Panc1 (cell line): ENCODE measurements at regions not wholly inside any gene's neighbourhood (a gene's known extent, or its start where the extent isn't known, plus 50 kb on each side); places are given as distances from the start of the nearest gene placed in this dataset.

Experiments
- ATAC-seq: fragments of 200-7000 bp; cut with Tn5 transposase; 2 replicates; pipeline ENCODE4 v1.9.1; 2020; ENCODE audit warnings: mild to moderate bottlenecking, moderate library complexity
- BruUV-seq: library from RNA; stranded (reverse); fragments of 400-500 nt; replicated peaks from 2 replicates; lab custom pipeline; 2021; lab: Mats Ljungman, UMichigan
- CTCF ChIA-PET: fragments of 300-600 bp; sonication (Branson Sonifier 250); formaldehyde crosslinking; loops from one replicate; lab custom pipeline; 2022; ENCODE audit warnings: antibody characterized with exemption; lab: Charles Lee
- POLR2A ChIA-PET: fragments of 300-600 bp; sonication (Branson Sonifier 250); formaldehyde crosslinking; loops from one replicate; lab custom pipeline; 2022; ENCODE audit warnings: antibody characterized with exemption; lab: Charles Lee
- DNase-seq: peaks from one replicate; pipeline ENCODE4 v3.0.0-alpha.2; 2010; ENCODE audit warnings: low read depth, low spot score
- H3K27ac ChIP-seq: 2 replicates; pipeline ENCODE4 v1.5.1; 2011; ENCODE audit warnings: mild to moderate bottlenecking, low read length, inconsistent platforms
- H3K27me3 ChIP-seq: fragments of 200-500 bp; sonication (Bioruptor generic); 2 replicates; pipeline ENCODE4 v1.6.0; 2014; ENCODE audit warnings: low read length, inconsistent platforms; ENCODE audit not compliant: control insufficient read depth, insufficient read depth
- H3K36me3 ChIP-seq: fragments of 200-500 bp; sonication (Bioruptor generic); 2 replicates; pipeline ENCODE4 v1.5.1; 2014; ENCODE audit warnings: inconsistent platforms, mild to moderate bottlenecking, low read length, moderate library complexity; ENCODE audit not compliant: control insufficient read depth, insufficient read depth
- H3K4me1 ChIP-seq: 2 replicates; pipeline ENCODE4 v1.5.1; 2011; ENCODE audit warnings: inconsistent platforms, mild to moderate bottlenecking, low read length, moderate library complexity; ENCODE audit not compliant: control insufficient read depth, insufficient read depth
- H3K4me3 ChIP-seq, 2 experiments: 2 replicates each; pipeline ENCODE4 v1.5.1; 2011 to 2012; ENCODE audit warnings: low read depth in 2 of 2, low read length in 2 of 2, mild to moderate bottlenecking in 2 of 2, inconsistent platforms in 1 of 2, moderate library complexity in 1 of 2
- H3K9me3 ChIP-seq: fragments of 200-500 bp; sonication (Bioruptor generic); 2 replicates; pipeline ENCODE4 v1.5.1; 2014; ENCODE audit warnings: low read depth, mild to moderate bottlenecking, inconsistent platforms, low read length, moderate library complexity; ENCODE audit not compliant: control insufficient read depth, insufficient read depth
- POLR2AphosphoS5 ChIP-seq: IDR thresholded peaks from 2 replicates; pipeline ENCODE4 v1.6.1; 2012; ENCODE audit warnings: mild to moderate bottlenecking, low read depth, low read length, moderate library complexity
- SIN3A ChIP-seq: IDR thresholded peaks from 2 replicates; pipeline ENCODE4 v1.6.1; 2012; ENCODE audit warnings: low read depth, mild to moderate bottlenecking, low read length, moderate library complexity, borderline replicate concordance; ENCODE audit not compliant: insufficient read depth
- TCF7L2 ChIP-seq: IDR thresholded peaks from 2 replicates; pipeline ENCODE4 v1.6.1; 2011; ENCODE audit warnings: mild to moderate bottlenecking, low read depth, low read length, inconsistent platforms
- in situ Hi-C: cut with HindIII; loops from 2 replicates; pipeline ENCODE4 v1.10.0; 2016; ENCODE audit warnings: low sequenced_read_pairs, low pct_unique_long_range_greater_than_20kb
- intact Hi-C: fragments of 100-400 bp; cut with micrococcal nuclease; formaldehyde crosslinking; loops from one replicate; pipeline ENCODE4 v1.10.0; 2022; ENCODE audit not compliant: unreplicated experiment
- TF ChIP-seq, protein P1 (sequence below), 2 experiments: IDR thresholded peaks; 2 replicates each; pipeline ENCODE4 v1.6.1; 2011 to 2012; ENCODE audit warnings: low read depth in 2 of 2, control low read depth in 1 of 2, low read length in 1 of 2, mild to moderate bottlenecking in 1 of 2, moderate library complexity in 1 of 2; ENCODE audit not compliant: insufficient read depth in 1 of 2
- TF ChIP-seq, protein P2 (sequence below): fragments of 450-650 bp; IDR thresholded peaks from 2 replicates; pipeline ENCODE4 v1.5.1; 2017; ENCODE audit warnings: mild to moderate bottlenecking

DNA sequence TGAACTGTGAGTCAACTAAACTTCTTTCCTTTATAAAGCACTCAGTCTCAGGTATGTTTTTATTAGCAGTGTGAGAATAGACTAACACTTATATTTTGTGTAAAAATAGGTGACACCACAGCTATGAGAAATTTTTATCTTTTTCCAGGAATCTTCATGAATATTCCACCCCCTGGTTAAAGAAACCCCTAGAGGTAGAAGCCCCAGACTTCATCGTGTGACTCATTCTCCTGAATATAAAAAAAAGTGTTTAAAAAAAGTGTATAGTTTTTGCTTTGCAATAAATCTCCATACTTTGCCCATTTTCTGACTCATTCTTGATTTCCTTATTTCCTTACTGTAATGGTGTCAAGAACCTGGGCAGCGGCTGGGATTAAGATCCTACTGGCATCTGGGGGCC, 667.6 kb upstream of the CELF2 start:
- Histone ChIP-seq H3K9me3 (no peaks in the 10 kb centered on the region), H3K36me3 (no peaks in the 10 kb centered on the region), H3K4me1 (no peaks in the 10 kb centered on the region), H3K27ac (no peak overlapping the region), H3K27me3 (no peaks in the 10 kb centered on the region), H3K4me3 (no peak overlapping the region)
- TF ChIP-seq, protein P1, sequence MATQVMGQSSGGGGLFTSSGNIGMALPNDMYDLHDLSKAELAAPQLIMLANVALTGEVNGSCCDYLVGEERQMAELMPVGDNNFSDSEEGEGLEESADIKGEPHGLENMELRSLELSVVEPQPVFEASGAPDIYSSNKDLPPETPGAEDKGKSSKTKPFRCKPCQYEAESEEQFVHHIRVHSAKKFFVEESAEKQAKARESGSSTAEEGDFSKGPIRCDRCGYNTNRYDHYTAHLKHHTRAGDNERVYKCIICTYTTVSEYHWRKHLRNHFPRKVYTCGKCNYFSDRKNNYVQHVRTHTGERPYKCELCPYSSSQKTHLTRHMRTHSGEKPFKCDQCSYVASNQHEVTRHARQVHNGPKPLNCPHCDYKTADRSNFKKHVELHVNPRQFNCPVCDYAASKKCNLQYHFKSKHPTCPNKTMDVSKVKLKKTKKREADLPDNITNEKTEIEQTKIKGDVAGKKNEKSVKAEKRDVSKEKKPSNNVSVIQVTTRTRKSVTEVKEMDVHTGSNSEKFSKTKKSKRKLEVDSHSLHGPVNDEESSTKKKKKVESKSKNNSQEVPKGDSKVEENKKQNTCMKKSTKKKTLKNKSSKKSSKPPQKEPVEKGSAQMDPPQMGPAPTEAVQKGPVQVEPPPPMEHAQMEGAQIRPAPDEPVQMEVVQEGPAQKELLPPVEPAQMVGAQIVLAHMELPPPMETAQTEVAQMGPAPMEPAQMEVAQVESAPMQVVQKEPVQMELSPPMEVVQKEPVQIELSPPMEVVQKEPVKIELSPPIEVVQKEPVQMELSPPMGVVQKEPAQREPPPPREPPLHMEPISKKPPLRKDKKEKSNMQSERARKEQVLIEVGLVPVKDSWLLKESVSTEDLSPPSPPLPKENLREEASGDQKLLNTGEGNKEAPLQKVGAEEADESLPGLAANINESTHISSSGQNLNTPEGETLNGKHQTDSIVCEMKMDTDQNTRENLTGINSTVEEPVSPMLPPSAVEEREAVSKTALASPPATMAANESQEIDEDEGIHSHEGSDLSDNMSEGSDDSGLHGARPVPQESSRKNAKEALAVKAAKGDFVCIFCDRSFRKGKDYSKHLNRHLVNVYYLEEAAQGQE (IDR thresholded peaks at IDR 0.05; ENCODE audit: insufficient read depth in 1 of 2, low read depth in 2 of 2, low read length in 1 of 2): no peak
- ChIA-PET CTCF (no interaction called here), POLR2A (no interaction called here)
- no peak for DNase-seq
- BruUV-seq: no TSS peak
- in situ Hi-C loops: no loop called here
- intact Hi-C loops: no loop called here
- no peak for ATAC-seq

DNA sequence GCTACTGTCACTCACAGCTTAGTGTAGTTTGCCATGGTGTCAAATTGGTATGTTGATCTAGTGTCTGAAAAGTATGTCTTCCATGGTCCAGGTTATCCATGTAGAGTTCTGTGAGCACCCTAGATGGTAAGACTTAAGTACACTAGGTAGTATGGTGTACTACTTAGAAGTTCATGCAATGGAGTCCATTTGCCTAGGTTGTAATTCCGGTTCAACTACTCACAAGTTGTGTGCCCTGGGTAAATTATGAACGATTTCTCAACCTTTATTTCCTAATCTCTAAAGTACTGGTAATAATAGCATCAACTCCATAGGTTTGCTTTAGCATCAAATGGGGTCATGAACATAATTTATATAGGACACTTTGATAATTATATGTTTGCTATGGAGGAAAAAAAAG, 666.2 kb upstream of the CELF2 start:
- no peak for TF ChIP-seq POLR2AphosphoS5
- TF ChIP-seq, protein P2, sequence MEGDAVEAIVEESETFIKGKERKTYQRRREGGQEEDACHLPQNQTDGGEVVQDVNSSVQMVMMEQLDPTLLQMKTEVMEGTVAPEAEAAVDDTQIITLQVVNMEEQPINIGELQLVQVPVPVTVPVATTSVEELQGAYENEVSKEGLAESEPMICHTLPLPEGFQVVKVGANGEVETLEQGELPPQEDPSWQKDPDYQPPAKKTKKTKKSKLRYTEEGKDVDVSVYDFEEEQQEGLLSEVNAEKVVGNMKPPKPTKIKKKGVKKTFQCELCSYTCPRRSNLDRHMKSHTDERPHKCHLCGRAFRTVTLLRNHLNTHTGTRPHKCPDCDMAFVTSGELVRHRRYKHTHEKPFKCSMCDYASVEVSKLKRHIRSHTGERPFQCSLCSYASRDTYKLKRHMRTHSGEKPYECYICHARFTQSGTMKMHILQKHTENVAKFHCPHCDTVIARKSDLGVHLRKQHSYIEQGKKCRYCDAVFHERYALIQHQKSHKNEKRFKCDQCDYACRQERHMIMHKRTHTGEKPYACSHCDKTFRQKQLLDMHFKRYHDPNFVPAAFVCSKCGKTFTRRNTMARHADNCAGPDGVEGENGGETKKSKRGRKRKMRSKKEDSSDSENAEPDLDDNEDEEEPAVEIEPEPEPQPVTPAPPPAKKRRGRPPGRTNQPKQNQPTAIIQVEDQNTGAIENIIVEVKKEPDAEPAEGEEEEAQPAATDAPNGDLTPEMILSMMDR: no peak
- TF ChIP-seq TCF7L2: no peak
- TF ChIP-seq, protein P1 (IDR thresholded peaks at IDR 0.05; ENCODE audit: insufficient read depth in 1 of 2, low read depth in 2 of 2, low read length in 1 of 2): no peak
- no peak for TF ChIP-seq SIN3A
- H3K9me3 ChIP-seq: no peaks in the 10 kb centered on the region
- no peaks in the 10 kb centered on the region for H3K36me3 ChIP-seq
- in situ Hi-C loops (no loop called here), intact Hi-C loops (no loop called here)
- ATAC-seq: no peak
- BruUV-seq: no TSS peak
- no peak for DNase-seq
- ChIA-PET POLR2A (no interaction called here), CTCF (no interaction called here)
- no peak overlapping the region for H3K4me3 ChIP-seq
- H3K27me3 ChIP-seq: no peaks in the 10 kb centered on the region
- no peaks in the 10 kb centered on the region for H3K4me1 ChIP-seq
- no peak overlapping the region for H3K27ac ChIP-seq
